ENCODE measurements at regions not wholly inside any gene's neighbourhood (a gene's known extent, or its start where the extent isn't known, plus 50 kb on each side); places are given as distances from the start of the nearest gene placed in this dataset.

- no peak overlapping the region for H2AFZ ChIP-seq (ENCODE audit: insufficient read depth, low read depth, low read length, poor library complexity, severe bottlenecking)
- peaks cover 0 to 3% (median 0%) of the 10 kb centered on the region in 7 donors for H3K9me3 Mint-ChIP-seq
- WGBS (ENCODE audit: insufficient coverage) = 96% methylated on average over 3 of the region's 3 CpGs
Measured at GRCh38 chr6:105925706-105926105, 160.4 kb upstream of the PRDM1 start.

GRCh38 chr6:105921781-105922180 is 164.4 kb upstream of the PRDM1 start:
- H3K27ac ChIP-seq (ENCODE audit: low read depth in 1 of 2, low read length in 2 of 2) = no peak overlapping the region
- Mint-ChIP-seq H3K27ac (peak overlapping the region in 1 of 7 donors; percentile 12), H3K4me3 (no peak overlapping the region), H3K9me3 (peaks cover 0 to 3% (median 0%) of the 10 kb centered on the region in 7 donors), H3K36me3 (no peaks in the 10 kb centered on the region), H3K27me3 (ENCODE audit: low read depth in 3 of 3) (peaks cover 0 to 3% (median 1%) of the 10 kb centered on the region in 3 donors), H3K4me1 (peaks cover 7% of the 10 kb centered on the region)
- no peak overlapping the region for H3K9ac ChIP-seq (ENCODE audit: insufficient read depth, low read length, poor library complexity, severe bottlenecking)
- no peaks in the 10 kb centered on the region for H3K36me3 ChIP-seq (replicated peaks in 1 of 2; ENCODE audit: control insufficient read depth in 1 of 2, insufficient read depth in 2 of 2, low read length in 2 of 2)
- DNase-seq = no peak
- H3K4me1 ChIP-seq (ENCODE audit: control insufficient read depth in 1 of 2, insufficient read depth in 2 of 2, low read length in 2 of 2) = no peaks in the 10 kb centered on the region
- no peak for TF ChIP-seq CTCF (IDR thresholded peaks at IDR 0.05)
- no peak overlapping the region for H3K4me2 ChIP-seq (replicated peaks; ENCODE audit: extremely low read depth, low read length, poor library complexity, severe bottlenecking)
- no peak overlapping the region for H2AFZ ChIP-seq (ENCODE audit: insufficient read depth, low read depth, low read length, poor library complexity, severe bottlenecking)
- H3K9me3 ChIP-seq (replicated peaks in 1 of 2; ENCODE audit: control insufficient read depth in 1 of 2, insufficient read depth in 1 of 2, low read length in 2 of 2) = no peaks in the 10 kb centered on the region
- WGBS (ENCODE audit: insufficient coverage) = no CpG with 5 or more reads among the region's 3 CpGs
- H3K79me2 ChIP-seq (ENCODE audit: insufficient read depth, low read length) = no peaks in the 10 kb centered on the region
- no peaks in the 10 kb centered on the region for H4K20me1 ChIP-seq (ENCODE audit: insufficient read depth, low read length)
- no peak overlapping the region for H3K4me3 ChIP-seq (replicated peaks in 1 of 3; ENCODE audit: low read depth in 2 of 3, low read length in 3 of 3)
- H3K27me3 ChIP-seq (ENCODE audit: control insufficient read depth in 2 of 2, insufficient read depth in 2 of 2, low read length in 2 of 2) = no peaks in the 10 kb centered on the region
- intact Hi-C loops (cut with micrococcal nuclease) = no loop called here

More at GRCh38 chr6:105925706-105926105, 160.4 kb upstream of the PRDM1 start:
- no peaks in the 10 kb centered on the region for H3K9me3 ChIP-seq (replicated peaks in 1 of 2; ENCODE audit: control insufficient read depth in 1 of 2, insufficient read depth in 1 of 2, low read length in 2 of 2)
- no peaks in the 10 kb centered on the region for H3K36me3 Mint-ChIP-seq
- no peaks in the 10 kb centered on the region for H4K20me1 ChIP-seq (ENCODE audit: insufficient read depth, low read length)
- no peaks in the 10 kb centered on the region for H3K4me1 ChIP-seq (ENCODE audit: control insufficient read depth in 1 of 2, insufficient read depth in 2 of 2, low read length in 2 of 2)
- H3K27me3 ChIP-seq (ENCODE audit: control insufficient read depth in 2 of 2, insufficient read depth in 2 of 2, low read length in 2 of 2) = no peaks in the 10 kb centered on the region
- H3K4me3 ChIP-seq (replicated peaks in 1 of 3; ENCODE audit: low read depth in 2 of 3, low read length in 3 of 3) = no peak overlapping the region
- H3K9ac ChIP-seq (ENCODE audit: insufficient read depth, low read length, poor library complexity, severe bottlenecking) = no peak overlapping the region
- intact Hi-C loops (cut with micrococcal nuclease) = no loop called here
- no peak overlapping the region for H3K4me3 Mint-ChIP-seq
- H3K4me2 ChIP-seq (replicated peaks; ENCODE audit: extremely low read depth, low read length, poor library complexity, severe bottlenecking) = no peak overlapping the region
- H3K79me2 ChIP-seq (ENCODE audit: insufficient read depth, low read length) = no peaks in the 10 kb centered on the region
- peaks cover 7% of the 10 kb centered on the region for H3K4me1 Mint-ChIP-seq
- H3K36me3 ChIP-seq (replicated peaks in 1 of 2; ENCODE audit: control insufficient read depth in 1 of 2, insufficient read depth in 2 of 2, low read length in 2 of 2) = no peaks in the 10 kb centered on the region
- peak overlapping the region in 1 of 7 donors; percentile 35 for H3K27ac Mint-ChIP-seq
- peak in 1 of 3 donors; percentile 44 for DNase-seq
- TF ChIP-seq CTCF (IDR thresholded peaks at IDR 0.05) = no peak
- no peak overlapping the region for H3K27ac ChIP-seq (ENCODE audit: low read depth in 1 of 2, low read length in 2 of 2)
- peaks cover 0 to 2% (median 1%) of the 10 kb centered on the region in 3 donors for H3K27me3 Mint-ChIP-seq (ENCODE audit: low read depth in 3 of 3)
